Smooth muscle cell (in vitro differentiated cells): ENCODE measurements at regions not wholly inside any gene's neighbourhood (a gene's known extent, or its start where the extent isn't known, plus 50 kb on each side); places are given as distances from the start of the nearest gene placed in this dataset.

Experiments
- DNase-seq: peaks from one replicate; lab custom pipeline; 2025; ENCODE audit not compliant: unreplicated experiment; lab: John Stamatoyannopoulos, UW
- H2AFZ ChIP-seq: fragments of 200-600 bp; sonication (generic); 2 replicates; pipeline ENCODE4 v1.6.0; 2016; ENCODE audit warnings: antibody characterized with exemption, low read depth, mild to moderate bottlenecking
- H3F3A ChIP-seq: fragments of 200-600 bp; sonication (generic); 2 replicates; pipeline ENCODE4 v1.6.0; 2017; ENCODE audit warnings: antibody characterized with exemption, low read depth
- H3K27ac ChIP-seq: fragments of 200-600 bp; sonication (generic); 2 replicates; pipeline ENCODE4 v1.5.1; 2016; ENCODE audit warnings: low read depth, mild to moderate bottlenecking
- H3K27me3 ChIP-seq: fragments of 200-600 bp; sonication (generic); 2 replicates; pipeline ENCODE4 v1.6.1; 2016; ENCODE audit warnings: low read depth, mild to moderate bottlenecking
- H3K36me3 ChIP-seq: fragments of 200-600 bp; sonication (generic); 2 replicates; pipeline ENCODE4 v1.5.1; 2016; ENCODE audit warnings: low read depth
- H3K4me1 ChIP-seq: fragments of 200-600 bp; sonication (generic); 2 replicates; pipeline ENCODE4 v1.5.1; 2016; ENCODE audit warnings: low read depth
- H3K4me2 ChIP-seq: fragments of 200-600 bp; sonication (generic); 2 replicates; pipeline ENCODE4 v1.6.0; 2016; ENCODE audit warnings: mild to moderate bottlenecking
- H3K4me3 ChIP-seq: fragments of 200-600 bp; sonication (generic); 2 replicates; pipeline ENCODE4 v1.5.1; 2016; ENCODE audit warnings: mild to moderate bottlenecking
- H3K79me2 ChIP-seq: fragments of 200-600 bp; sonication (generic); 2 replicates; pipeline ENCODE4 v1.6.0; 2016; ENCODE audit warnings: low read depth, mild to moderate bottlenecking
- H3K9ac ChIP-seq: fragments of 200-600 bp; sonication (generic); 2 replicates; pipeline ENCODE4 v1.6.0; 2016; ENCODE audit warnings: low read depth
- H3K9me3 ChIP-seq: fragments of 200-600 bp; sonication (generic); replicated peaks from 2 replicates; pipeline ENCODE4 v1.5.1; 2016; ENCODE audit warnings: low read depth
- H4K20me1 ChIP-seq: fragments of 200-600 bp; sonication (generic); 2 replicates; pipeline ENCODE4 v1.6.0; 2016; ENCODE audit warnings: low read depth
- WGBS: methylation state at CpG from one replicate; pipeline ENCODE4 v1.1.7; 2016; ENCODE audit warnings: low lambda C conversion rate; 5-methylcytosine and 5-hydroxymethylcytosine counted together
- TF ChIP-seq, protein P1 (sequence below): fragments of 200-600 bp; sonication (generic); IDR thresholded peaks from 2 replicates; pipeline ENCODE4 v1.5.1; 2017; ENCODE audit warnings: borderline replicate concordance, mild to moderate bottlenecking, antibody characterized with exemption; ENCODE audit not compliant: insufficient read depth, poor library complexity, severe bottlenecking

GRCh38 chr4:111707491-111707890 is 437.8 kb upstream of the FAM241A start:
- Histone ChIP-seq H3K9me3 (no peaks in the 10 kb centered on the region), H3K27me3 (peaks cover 32% of the 10 kb centered on the region), H3K4me2 (no peak overlapping the region), H3K4me1 (no peaks in the 10 kb centered on the region), H3K27ac (no peak overlapping the region), H3K9ac (no peak overlapping the region), H3F3A (no peaks in the 10 kb centered on the region), H3K36me3 (no peaks in the 10 kb centered on the region), H2AFZ (no peak overlapping the region), H4K20me1 (no peaks in the 10 kb centered on the region), H3K4me3 (no peak overlapping the region), H3K79me2 (no peaks in the 10 kb centered on the region)
- TF ChIP-seq, protein P1, sequence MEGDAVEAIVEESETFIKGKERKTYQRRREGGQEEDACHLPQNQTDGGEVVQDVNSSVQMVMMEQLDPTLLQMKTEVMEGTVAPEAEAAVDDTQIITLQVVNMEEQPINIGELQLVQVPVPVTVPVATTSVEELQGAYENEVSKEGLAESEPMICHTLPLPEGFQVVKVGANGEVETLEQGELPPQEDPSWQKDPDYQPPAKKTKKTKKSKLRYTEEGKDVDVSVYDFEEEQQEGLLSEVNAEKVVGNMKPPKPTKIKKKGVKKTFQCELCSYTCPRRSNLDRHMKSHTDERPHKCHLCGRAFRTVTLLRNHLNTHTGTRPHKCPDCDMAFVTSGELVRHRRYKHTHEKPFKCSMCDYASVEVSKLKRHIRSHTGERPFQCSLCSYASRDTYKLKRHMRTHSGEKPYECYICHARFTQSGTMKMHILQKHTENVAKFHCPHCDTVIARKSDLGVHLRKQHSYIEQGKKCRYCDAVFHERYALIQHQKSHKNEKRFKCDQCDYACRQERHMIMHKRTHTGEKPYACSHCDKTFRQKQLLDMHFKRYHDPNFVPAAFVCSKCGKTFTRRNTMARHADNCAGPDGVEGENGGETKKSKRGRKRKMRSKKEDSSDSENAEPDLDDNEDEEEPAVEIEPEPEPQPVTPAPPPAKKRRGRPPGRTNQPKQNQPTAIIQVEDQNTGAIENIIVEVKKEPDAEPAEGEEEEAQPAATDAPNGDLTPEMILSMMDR, result no peak
- no peak for DNase-seq

GRCh38 chr4:111712093-111712677 is 433.1 kb upstream of the FAM241A start:
- Histone ChIP-seq H3K4me3 (no peak overlapping the region), H3K4me1 (no peaks in the 10 kb centered on the region), H3K9ac (no peak overlapping the region), H3K9me3 (no peaks in the 10 kb centered on the region), H3F3A (no peaks in the 10 kb centered on the region), H3K36me3 (no peaks in the 10 kb centered on the region), H3K27ac (no peak overlapping the region), H3K4me2 (no peak overlapping the region), H3K79me2 (no peaks in the 10 kb centered on the region), H4K20me1 (no peaks in the 10 kb centered on the region), H2AFZ (no peak overlapping the region), H3K27me3 (peaks cover 26% of the 10 kb centered on the region)
- DNase-seq, result no peak
- WGBS, result 61% methylated on average over 3 of the region's 3 CpGs
- TF ChIP-seq, protein P1, result no peak

- no peaks in the 10 kb centered on the region for H3K36me3 ChIP-seq
- H4K20me1 ChIP-seq, result no peaks in the 10 kb centered on the region
- H3K79me2 ChIP-seq, result no peaks in the 10 kb centered on the region
- 74% methylated on average over 3 of the region's 3 CpGs for WGBS
- H3K4me3 ChIP-seq, result no peak overlapping the region
- no peaks in the 10 kb centered on the region for H3K9me3 ChIP-seq
- H3F3A ChIP-seq, result no peaks in the 10 kb centered on the region
- H2AFZ ChIP-seq, result no peak overlapping the region
- H3K4me1 ChIP-seq, result no peaks in the 10 kb centered on the region
- TF ChIP-seq, protein P1, result no peak
- H3K9ac ChIP-seq, result no peak overlapping the region
- H3K27ac ChIP-seq, result no peak overlapping the region
- H3K27me3 ChIP-seq, result peaks cover 25% of the 10 kb centered on the region
- H3K4me2 ChIP-seq, result no peak overlapping the region
- no peak for DNase-seq
Observed at GRCh38 chr4:111713276-111713675, 432.0 kb upstream of the FAM241A start.

- TF ChIP-seq, protein P1, result no peak
- Histone ChIP-seq H3F3A (no peaks in the 10 kb centered on the region), H3K27me3 (no peaks in the 10 kb centered on the region), H3K9ac (no peak overlapping the region), H3K4me3 (no peak overlapping the region), H3K4me2 (no peak overlapping the region), H3K27ac (no peak overlapping the region), H3K9me3 (no peaks in the 10 kb centered on the region), H3K4me1 (no peaks in the 10 kb centered on the region), H4K20me1 (no peaks in the 10 kb centered on the region), H3K79me2 (no peaks in the 10 kb centered on the region), H3K36me3 (no peaks in the 10 kb centered on the region), H2AFZ (no peak overlapping the region)
- no peak for DNase-seq
- 95% methylated on average over 1 of the region's 1 CpG for WGBS
Observed at GRCh38 chr4:111717921-111718320, 427.3 kb upstream of the FAM241A start.
